Gastroesophageal sphincter (tissue), 3 donors: ENCODE measurements at regions not wholly inside any gene's neighbourhood (a gene's known extent, or its start where the extent isn't known, plus 50 kb on each side); places are given as distances from the start of the nearest gene placed in this dataset.

Experiments
- EP300 ChIP-seq: sonication (generic); formaldehyde crosslinking; IDR thresholded peaks from one replicate; pipeline ENCODE4 v1.6.1; 2017; ENCODE audit warnings: antibody characterized with exemption, mild to moderate bottlenecking
- POLR2A ChIP-seq, 2 donors: fragments of 450-650 bp; IDR thresholded peaks; one replicate each; pipeline ENCODE4 v1.6.1; 2017; ENCODE audit warnings: antibody characterized with exemption in 2 of 2, mild to moderate bottlenecking in 2 of 2, moderate library complexity in 1 of 2
- POLR2AphosphoS5 ChIP-seq: sonication (generic); formaldehyde crosslinking; IDR thresholded peaks from one replicate; pipeline ENCODE4 v1.6.1; 2017; ENCODE audit warnings: antibody characterized with exemption
- TF ChIP-seq, protein P1 (sequence below), 4 experiments: fragments of 200-600 bp in 2 of 4; fragments of 450-650 bp in 2 of 4; sonication (generic) in 1 of 4; IDR thresholded peaks; one replicate each; pipeline ENCODE4 v1.5.1; 2017 to 2019; ENCODE audit warnings: antibody characterized with exemption in 4 of 4, mild to moderate bottlenecking in 2 of 4, moderate library complexity in 2 of 4

DNA sequence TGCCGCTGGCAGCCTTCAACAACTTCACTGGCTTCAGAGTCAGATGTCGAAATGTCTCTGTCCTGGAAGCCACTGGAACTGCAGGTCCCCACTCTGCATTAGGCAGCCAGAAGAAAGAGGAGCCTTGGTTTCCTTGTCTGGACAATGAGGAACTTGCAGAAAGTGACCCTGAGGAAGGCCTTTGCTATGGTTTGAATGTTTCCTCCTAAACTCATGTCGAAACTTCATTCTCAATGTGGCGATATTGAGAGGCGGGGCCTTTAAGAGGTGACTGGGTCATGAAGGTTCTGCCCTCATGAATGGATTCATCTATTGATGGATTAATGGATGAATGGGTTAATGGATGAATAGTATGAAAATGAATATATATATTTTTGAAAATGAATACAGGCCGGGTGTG lies 61.6 kb upstream of the GPR26 start:
- no peak for TF ChIP-seq POLR2A (IDR thresholded peaks at IDR 0.05)
- TF ChIP-seq, protein P1, sequence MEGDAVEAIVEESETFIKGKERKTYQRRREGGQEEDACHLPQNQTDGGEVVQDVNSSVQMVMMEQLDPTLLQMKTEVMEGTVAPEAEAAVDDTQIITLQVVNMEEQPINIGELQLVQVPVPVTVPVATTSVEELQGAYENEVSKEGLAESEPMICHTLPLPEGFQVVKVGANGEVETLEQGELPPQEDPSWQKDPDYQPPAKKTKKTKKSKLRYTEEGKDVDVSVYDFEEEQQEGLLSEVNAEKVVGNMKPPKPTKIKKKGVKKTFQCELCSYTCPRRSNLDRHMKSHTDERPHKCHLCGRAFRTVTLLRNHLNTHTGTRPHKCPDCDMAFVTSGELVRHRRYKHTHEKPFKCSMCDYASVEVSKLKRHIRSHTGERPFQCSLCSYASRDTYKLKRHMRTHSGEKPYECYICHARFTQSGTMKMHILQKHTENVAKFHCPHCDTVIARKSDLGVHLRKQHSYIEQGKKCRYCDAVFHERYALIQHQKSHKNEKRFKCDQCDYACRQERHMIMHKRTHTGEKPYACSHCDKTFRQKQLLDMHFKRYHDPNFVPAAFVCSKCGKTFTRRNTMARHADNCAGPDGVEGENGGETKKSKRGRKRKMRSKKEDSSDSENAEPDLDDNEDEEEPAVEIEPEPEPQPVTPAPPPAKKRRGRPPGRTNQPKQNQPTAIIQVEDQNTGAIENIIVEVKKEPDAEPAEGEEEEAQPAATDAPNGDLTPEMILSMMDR (IDR thresholded peaks at IDR 0.05): no peak
- no peak for TF ChIP-seq POLR2AphosphoS5
- no peak for TF ChIP-seq EP300
